Activated CD8-positive, alpha-beta T cell treated with anti-CD3 and anti-CD28 coated beads for 36 hours (primary cell): ENCODE measurements at regions not wholly inside any gene's neighbourhood (a gene's known extent, or its start where the extent isn't known, plus 50 kb on each side); places are given as distances from the start of the nearest gene placed in this dataset.

Experiments used
- ATAC-seq: fragments of 200-7000 bp; cut with Tn5 transposase; one replicate; pipeline ENCODE4 v1.10.0; 2021; ENCODE audit warnings: mild to moderate bottlenecking, moderate library complexity
- CTCF ChIA-PET: fragments of 350-600 bp; sonication (Branson Sonifier 250); formaldehyde crosslinking; loops from one replicate; lab custom pipeline; 2021; ENCODE audit warnings: antibody characterized with exemption; lab: Charles Lee
- POLR2A ChIA-PET: fragments of 350-600 bp; sonication (Branson Sonifier 250); formaldehyde crosslinking; loops from one replicate; lab custom pipeline; 2021; ENCODE audit warnings: antibody characterized with exemption; lab: Charles Lee
- DNase-seq: peaks from one replicate; pipeline ENCODE4 v3.0.0-alpha.2; 2020
- H3K27ac Mint-ChIP-seq: one replicate; pipeline ENCODE4 v1.8.0; 2021; ENCODE audit warnings: mild to moderate bottlenecking, mixed read lengths
- H3K27me3 Mint-ChIP-seq: one replicate; pipeline ENCODE4 v1.8.0; 2021; ENCODE audit warnings: mixed read lengths
- H3K36me3 Mint-ChIP-seq: one replicate; pipeline ENCODE4 v1.8.0; 2021; ENCODE audit warnings: low read depth, mixed read lengths
- H3K4me1 Mint-ChIP-seq: one replicate; pipeline ENCODE4 v1.8.0; 2021; ENCODE audit warnings: low read depth, mixed read lengths
- H3K4me3 Mint-ChIP-seq: one replicate; pipeline ENCODE4 v1.8.0; 2021; ENCODE audit warnings: mild to moderate bottlenecking, moderate library complexity, mixed read lengths
- H3K9me3 Mint-ChIP-seq: one replicate; pipeline ENCODE4 v1.8.0; 2021; ENCODE audit warnings: mixed read lengths
- CTCF ChIP-seq: fragments of 200-600 bp; IDR thresholded peaks from one replicate; pipeline ENCODE4 v1.8.0; 2022; ENCODE audit warnings: antibody characterized with exemption, mild to moderate bottlenecking
- intact Hi-C: fragments of 100-400 bp; cut with micrococcal nuclease; formaldehyde crosslinking; loops from one replicate; pipeline ENCODE4 v1.10.0; 2022

GRCh38 chr7:135843214-135843613 is 94.6 kb upstream of the FAM180A start:
- ChIA-PET CTCF (interaction anchor here (1.4 to 1.6 kb wide), 2 partner anchors 132 to 272 kb away, joined by 3 to 4 read pairs; no protein-coding TSS in a partner anchor), POLR2A (no interaction called here)
- Mint-ChIP-seq H3K27ac (no peak overlapping the region), H3K4me1 (no peaks in the 10 kb centered on the region), H3K9me3 (no peaks in the 10 kb centered on the region), H3K27me3 (no peaks in the 10 kb centered on the region), H3K36me3 (no peaks in the 10 kb centered on the region), H3K4me3 (no peak overlapping the region)
- no peak for ATAC-seq
- intact Hi-C loops, result no loop called here
- DNase-seq, result no peak
- no peak for TF ChIP-seq CTCF

GRCh38 chr7:135842446-135843179 is 94.0 kb upstream of the FAM180A start:
- no peak for ATAC-seq
- no peak for DNase-seq
- Mint-ChIP-seq H3K27ac (no peak overlapping the region), H3K4me3 (no peak overlapping the region), H3K27me3 (no peaks in the 10 kb centered on the region), H3K36me3 (no peaks in the 10 kb centered on the region), H3K4me1 (no peaks in the 10 kb centered on the region), H3K9me3 (no peaks in the 10 kb centered on the region)
- intact Hi-C loops, result no loop called here
- TF ChIP-seq CTCF, result no peak
- ChIA-PET CTCF (interaction anchor here (1.4 to 1.6 kb wide), 2 partner anchors 131 to 273 kb away, joined by 3 to 4 read pairs; no protein-coding TSS in a partner anchor), POLR2A (no interaction called here)

- no peaks in the 10 kb centered on the region for H3K36me3 Mint-ChIP-seq
- H3K27ac Mint-ChIP-seq, result no peak overlapping the region
- ATAC-seq (no peak), DNase-seq (no peak)
- ChIA-PET POLR2A (no interaction called here), CTCF (no interaction called here)
- H3K4me1 Mint-ChIP-seq, result no peaks in the 10 kb centered on the region
- no peaks in the 10 kb centered on the region for H3K27me3 Mint-ChIP-seq
- no peak overlapping the region for H3K4me3 Mint-ChIP-seq
- intact Hi-C loops, result no loop called here
- H3K9me3 Mint-ChIP-seq, result no peaks in the 10 kb centered on the region
- TF ChIP-seq CTCF, result no peak
Observed at GRCh38 chr7:135840591-135840990, 92.0 kb upstream of the FAM180A start.

- intact Hi-C loops, result no loop called here
- no peak for TF ChIP-seq CTCF
- Mint-ChIP-seq H3K4me3 (no peak overlapping the region), H3K36me3 (no peaks in the 10 kb centered on the region), H3K9me3 (no peaks in the 10 kb centered on the region), H3K27me3 (no peaks in the 10 kb centered on the region), H3K4me1 (no peaks in the 10 kb centered on the region), H3K27ac (no peak overlapping the region)
- ATAC-seq, result no peak
- ChIA-PET CTCF (no interaction called here), POLR2A (no interaction called here)
- no peak for DNase-seq
Observed at GRCh38 chr7:135837675-135838074, 89.1 kb upstream of the FAM180A start.

- ChIA-PET CTCF (interaction anchor here (1.6 kb wide), 1 partner anchor 33 kb away, joined by 7 read pairs; no protein-coding TSS in a partner anchor), POLR2A (interaction anchor here (1.1 to 1.2 kb wide), 2 partner anchors 99 to 109 kb away, joined by 3 read pairs; no protein-coding TSS in a partner anchor)
- Mint-ChIP-seq H3K36me3 (no peaks in the 10 kb centered on the region), H3K4me1 (peaks cover 7% of the 10 kb centered on the region), H3K9me3 (no peaks in the 10 kb centered on the region), H3K27ac (no peak overlapping the region), H3K27me3 (peaks cover 2% of the 10 kb centered on the region), H3K4me3 (no peak overlapping the region)
- ATAC-seq (no peak), DNase-seq (no peak)
- intact Hi-C loops, result no loop called here
- no peak for TF ChIP-seq CTCF
Observed at GRCh38 chr7:135834266-135834665, 85.7 kb upstream of the FAM180A start.
